WTC11 (cell line): ENCODE measurements at regions not wholly inside any gene's neighbourhood (a gene's known extent, or its start where the extent isn't known, plus 50 kb on each side); places are given as distances from the start of the nearest gene placed in this dataset.

Source experiments
- ATAC-seq: fragments of 200-7000 bp; cut with Tn5 transposase; 2 replicates; pipeline ENCODE4 v1.10.0; 2021; ENCODE audit warnings: mild to moderate bottlenecking, moderate library complexity
- CTCF ChIA-PET: fragments of 300-600 bp; sonication (Branson Sonifier 250); formaldehyde crosslinking; loops from one replicate; lab custom pipeline; 2021; ENCODE audit warnings: antibody characterized with exemption; lab: Charles Lee
- POLR2A ChIA-PET: fragments of 350-600 bp; sonication (Branson Sonifier 250); formaldehyde crosslinking; loops from one replicate; lab custom pipeline; 2021; ENCODE audit warnings: antibody characterized with exemption; lab: Charles Lee
- DNase-seq: peaks from one replicate; pipeline ENCODE4 v3.0.0; 2021; ENCODE audit warnings: low spot score
- H3K27ac Mint-ChIP-seq: 2 replicates; pipeline ENCODE4 v1.8.0; 2021; ENCODE audit warnings: mixed read lengths
- H3K27me3 Mint-ChIP-seq: 2 replicates; pipeline ENCODE4 v1.8.0; 2021; ENCODE audit warnings: low read depth, mild to moderate bottlenecking, moderate library complexity, mixed read lengths
- H3K36me3 Mint-ChIP-seq: 2 replicates; pipeline ENCODE4 v1.8.0; 2021; ENCODE audit warnings: mixed read lengths
- H3K4me1 Mint-ChIP-seq: 2 replicates; pipeline ENCODE4 v1.8.0; 2022; ENCODE audit warnings: mixed read lengths
- H3K4me3 Mint-ChIP-seq: 2 replicates; pipeline ENCODE4 v1.8.0; 2021; ENCODE audit warnings: mild to moderate bottlenecking, moderate library complexity, mixed read lengths
- H3K9me3 Mint-ChIP-seq: 2 replicates; pipeline ENCODE4 v1.8.0; 2021; ENCODE audit warnings: mixed read lengths
- ATF6 ChIP-seq: sonication (generic); formaldehyde crosslinking; IDR thresholded peaks from 2 replicates; pipeline ENCODE4 v1.8.1; 2023; ENCODE audit warnings: mild to moderate bottlenecking, missing genetic modification reagents
- CREB1 ChIP-seq: sonication (generic); formaldehyde crosslinking; IDR thresholded peaks from 2 replicates; pipeline ENCODE4 v1.8.0; 2023; ENCODE audit warnings: mild to moderate bottlenecking, missing genetic modification reagents
- ELF4 ChIP-seq: sonication (generic); formaldehyde crosslinking; IDR thresholded peaks from 2 replicates; pipeline ENCODE4 v1.8.1; 2022; ENCODE audit warnings: low read depth, mild to moderate bottlenecking, moderate library complexity, missing genetic modification reagents
- ESRRA ChIP-seq: sonication (generic); formaldehyde crosslinking; IDR thresholded peaks from 2 replicates; pipeline ENCODE4 v1.8.1; 2022; ENCODE audit warnings: mild to moderate bottlenecking, missing genetic modification reagents, borderline replicate concordance
- JAZF1 ChIP-seq: fragments of 250-450 bp; sonication (Bioruptor Pico); IDR thresholded peaks from 2 replicates; pipeline ENCODE4 v1.9.0; 2021; ENCODE audit warnings: moderate library complexity, mild to moderate bottlenecking, inconsistent platforms
- MAX ChIP-seq: sonication (generic); formaldehyde crosslinking; IDR thresholded peaks from 2 replicates; pipeline ENCODE4 v1.8.0; 2022; ENCODE audit warnings: mild to moderate bottlenecking, missing genetic modification reagents
- OVOL2 ChIP-seq: fragments of 250-450 bp; sonication (Bioruptor Pico); IDR thresholded peaks from 2 replicates; pipeline ENCODE4 v1.9.0; 2021; ENCODE audit warnings: mild to moderate bottlenecking, borderline replicate concordance
- PRRX2 ChIP-seq: fragments of 250-450 bp; sonication (Bioruptor Pico); IDR thresholded peaks from 2 replicates; pipeline ENCODE4 v1.8.0; 2021; ENCODE audit warnings: mild to moderate bottlenecking
- RELA ChIP-seq: sonication (generic); formaldehyde crosslinking; IDR thresholded peaks from 2 replicates; pipeline ENCODE4 v1.8.1; 2022; ENCODE audit warnings: missing genetic modification reagents, mild to moderate bottlenecking, borderline replicate concordance
- RORB ChIP-seq: fragments of 250-450 bp; sonication (Bioruptor Pico); IDR thresholded peaks from 2 replicates; pipeline ENCODE4 v1.9.0; 2021; ENCODE audit warnings: mild to moderate bottlenecking
- SMAD4 ChIP-seq: sonication (generic); formaldehyde crosslinking; IDR thresholded peaks from 2 replicates; pipeline ENCODE4 v1.8.0; 2022; ENCODE audit warnings: mild to moderate bottlenecking, missing genetic modification reagents
- TCF7 ChIP-seq: sonication (generic); formaldehyde crosslinking; IDR thresholded peaks from 2 replicates; pipeline ENCODE4 v1.8.0; 2022; ENCODE audit warnings: mild to moderate bottlenecking, low read depth, missing genetic modification reagents, moderate library complexity
- ZNF121 ChIP-seq: sonication (generic); formaldehyde crosslinking; IDR thresholded peaks from 2 replicates; pipeline ENCODE4 v1.8.0; 2023; ENCODE audit warnings: missing genetic modification reagents
- ZNF138 ChIP-seq: sonication (generic); formaldehyde crosslinking; conservative IDR thresholded peaks from 2 replicates; pipeline ENCODE4 v1.8.1; 2022; ENCODE audit warnings: mild to moderate bottlenecking, moderate library complexity, missing genetic modification reagents
- ZNF416 ChIP-seq: fragments of 250-450 bp; sonication (Bioruptor Pico); IDR thresholded peaks from 2 replicates; pipeline ENCODE4 v1.9.0; 2021; ENCODE audit warnings: mild to moderate bottlenecking, inconsistent platforms
- ZNF423 ChIP-seq: fragments of 250-450 bp; sonication (Bioruptor Pico); IDR thresholded peaks from 2 replicates; pipeline ENCODE4 v2.1.2; 2022; ENCODE audit warnings: mild to moderate bottlenecking, moderate library complexity
- TF ChIP-seq, protein P1 (sequence below): sonication (generic); formaldehyde crosslinking; IDR thresholded peaks from 2 replicates; pipeline ENCODE4 v1.8.1; 2023; ENCODE audit warnings: mild to moderate bottlenecking, missing genetic modification reagents, borderline replicate concordance
- TF ChIP-seq, protein P2 (sequence below): fragments of 250-450 bp; sonication (Bioruptor Pico); IDR thresholded peaks from 2 replicates; pipeline ENCODE4 v1.9.0; 2021; ENCODE audit warnings: mild to moderate bottlenecking
- TF ChIP-seq, protein P3 (sequence below): sonication (generic); formaldehyde crosslinking; IDR thresholded peaks from 2 replicates; pipeline ENCODE4 v1.8.1; 2022; ENCODE audit warnings: missing genetic modification reagents, borderline replicate concordance

DNA sequence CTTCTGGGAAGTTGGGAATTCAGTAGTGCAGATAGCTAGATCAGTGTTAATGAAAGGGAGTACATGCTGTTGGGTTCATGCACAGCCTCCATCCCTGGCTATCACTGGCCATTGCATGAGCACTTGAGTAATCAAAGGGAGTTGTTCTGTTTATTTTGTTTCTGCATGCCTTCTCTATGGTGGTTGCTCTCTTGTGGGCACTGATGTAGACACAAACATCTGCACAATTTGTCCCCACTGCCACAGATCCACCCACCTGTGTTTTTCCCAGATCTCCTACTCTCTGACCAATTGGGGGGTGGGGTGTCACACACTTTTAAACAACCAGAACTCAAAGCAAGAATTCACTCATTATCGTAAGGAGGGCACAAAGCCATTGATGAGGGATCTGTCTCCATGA, 89.7 kb upstream of the DHRS4 start (continued):
- TF ChIP-seq, protein P1, sequence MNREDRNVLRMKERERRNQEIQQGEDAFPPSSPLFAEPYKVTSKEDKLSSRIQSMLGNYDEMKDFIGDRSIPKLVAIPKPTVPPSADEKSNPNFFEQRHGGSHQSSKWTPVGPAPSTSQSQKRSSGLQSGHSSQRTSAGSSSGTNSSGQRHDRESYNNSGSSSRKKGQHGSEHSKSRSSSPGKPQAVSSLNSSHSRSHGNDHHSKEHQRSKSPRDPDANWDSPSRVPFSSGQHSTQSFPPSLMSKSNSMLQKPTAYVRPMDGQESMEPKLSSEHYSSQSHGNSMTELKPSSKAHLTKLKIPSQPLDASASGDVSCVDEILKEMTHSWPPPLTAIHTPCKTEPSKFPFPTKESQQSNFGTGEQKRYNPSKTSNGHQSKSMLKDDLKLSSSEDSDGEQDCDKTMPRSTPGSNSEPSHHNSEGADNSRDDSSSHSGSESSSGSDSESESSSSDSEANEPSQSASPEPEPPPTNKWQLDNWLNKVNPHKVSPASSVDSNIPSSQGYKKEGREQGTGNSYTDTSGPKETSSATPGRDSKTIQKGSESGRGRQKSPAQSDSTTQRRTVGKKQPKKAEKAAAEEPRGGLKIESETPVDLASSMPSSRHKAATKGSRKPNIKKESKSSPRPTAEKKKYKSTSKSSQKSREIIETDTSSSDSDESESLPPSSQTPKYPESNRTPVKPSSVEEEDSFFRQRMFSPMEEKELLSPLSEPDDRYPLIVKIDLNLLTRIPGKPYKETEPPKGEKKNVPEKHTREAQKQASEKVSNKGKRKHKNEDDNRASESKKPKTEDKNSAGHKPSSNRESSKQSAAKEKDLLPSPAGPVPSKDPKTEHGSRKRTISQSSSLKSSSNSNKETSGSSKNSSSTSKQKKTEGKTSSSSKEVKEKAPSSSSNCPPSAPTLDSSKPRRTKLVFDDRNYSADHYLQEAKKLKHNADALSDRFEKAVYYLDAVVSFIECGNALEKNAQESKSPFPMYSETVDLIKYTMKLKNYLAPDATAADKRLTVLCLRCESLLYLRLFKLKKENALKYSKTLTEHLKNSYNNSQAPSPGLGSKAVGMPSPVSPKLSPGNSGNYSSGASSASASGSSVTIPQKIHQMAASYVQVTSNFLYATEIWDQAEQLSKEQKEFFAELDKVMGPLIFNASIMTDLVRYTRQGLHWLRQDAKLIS = no peak
- TF ChIP-seq ESRRA (CRISPR knock-in tag) (no peak), ZNF416 (CRISPR knock-in tag) (no peak), TCF7 (CRISPR knock-in tag) (no peak), MAX (CRISPR knock-in tag) (no peak), ATF6 (no peak), ZNF138 (CRISPR knock-in tag) (no peak), OVOL2 (CRISPR knock-in tag) (no peak), RORB (CRISPR knock-in tag) (no peak)
- TF ChIP-seq, protein P2, sequence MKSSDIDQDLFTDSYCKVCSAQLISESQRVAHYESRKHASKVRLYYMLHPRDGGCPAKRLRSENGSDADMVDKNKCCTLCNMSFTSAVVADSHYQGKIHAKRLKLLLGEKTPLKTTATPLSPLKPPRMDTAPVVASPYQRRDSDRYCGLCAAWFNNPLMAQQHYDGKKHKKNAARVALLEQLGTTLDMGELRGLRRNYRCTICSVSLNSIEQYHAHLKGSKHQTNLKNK (CRISPR knock-in tag) = no peak

- no peaks in the 10 kb centered on the region for H3K9me3 Mint-ChIP-seq
- H3K4me1 Mint-ChIP-seq = peaks cover 17% of the 10 kb centered on the region
- no peak for DNase-seq
Measured at GRCh38 chr14:23864259-23864658, 89.3 kb upstream of the DHRS4 start.

More at GRCh38 chr14:23864259-23864658, 89.3 kb upstream of the DHRS4 start:
- no peaks in the 10 kb centered on the region for H3K36me3 Mint-ChIP-seq
- CTCF ChIA-PET = no interaction called here
- no peak overlapping the region for H3K4me3 Mint-ChIP-seq
- H3K27me3 Mint-ChIP-seq = no peaks in the 10 kb centered on the region; the same call in 1 of the 2 replicates
- H3K27ac Mint-ChIP-seq = no peak overlapping the region
- POLR2A ChIA-PET = no interaction called here
- no peak for ATAC-seq
- TF ChIP-seq RELA (CRISPR knock-in tag) (no peak), ZNF121 (no peak), PRRX2 (CRISPR knock-in tag) (no peak), ELF4 (CRISPR knock-in tag) (no peak), JAZF1 (no peak), ZNF423 (CRISPR knock-in tag) (no peak), ESRRA (CRISPR knock-in tag) (no peak), SMAD4 (CRISPR knock-in tag) (no peak), CREB1 (CRISPR knock-in tag) (no peak), ATF6 (no peak)
- TF ChIP-seq, protein P3, sequence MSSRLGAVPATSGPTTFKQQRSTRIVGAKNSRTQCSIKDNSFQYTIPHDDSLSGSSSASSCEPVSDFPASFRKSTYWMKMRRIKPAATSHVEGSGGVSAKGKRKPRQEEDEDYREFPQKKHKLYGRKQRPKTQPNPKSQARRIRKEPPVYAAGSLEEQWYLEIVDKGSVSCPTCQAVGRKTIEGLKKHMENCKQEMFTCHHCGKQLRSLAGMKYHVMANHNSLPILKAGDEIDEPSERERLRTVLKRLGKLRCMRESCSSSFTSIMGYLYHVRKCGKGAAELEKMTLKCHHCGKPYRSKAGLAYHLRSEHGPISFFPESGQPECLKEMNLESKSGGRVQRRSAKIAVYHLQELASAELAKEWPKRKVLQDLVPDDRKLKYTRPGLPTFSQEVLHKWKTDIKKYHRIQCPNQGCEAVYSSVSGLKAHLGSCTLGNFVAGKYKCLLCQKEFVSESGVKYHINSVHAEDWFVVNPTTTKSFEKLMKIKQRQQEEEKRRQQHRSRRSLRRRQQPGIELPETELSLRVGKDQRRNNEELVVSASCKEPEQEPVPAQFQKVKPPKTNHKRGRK = no peak
